Suprapubic skin (tissue), 4 donors: ENCODE measurements at regions not wholly inside any gene's neighbourhood (a gene's known extent, or its start where the extent isn't known, plus 50 kb on each side); places are given as distances from the start of the nearest gene placed in this dataset.

Experiments
- DNase-seq, 2 donors: peaks; one replicate each; pipeline ENCODE4 v3.0.0-alpha.2; 2019; ENCODE audit warnings: low spot score in 2 of 2
- H3K27ac ChIP-seq: fragments of 200-600 bp; sonication (generic); one replicate; pipeline ENCODE4 v1.5.1; 2019
- H3K27me3 ChIP-seq: fragments of 200-600 bp; sonication (generic); one replicate; pipeline ENCODE4 v1.5.1; 2019
- H3K36me3 ChIP-seq: fragments of 200-600 bp; sonication (generic); one replicate; pipeline ENCODE4 v1.5.1; 2019
- H3K4me1 ChIP-seq: fragments of 200-600 bp; sonication (generic); one replicate; pipeline ENCODE4 v1.5.1; 2019
- H3K4me3 ChIP-seq: fragments of 200-600 bp; sonication (generic); one replicate; pipeline ENCODE4 v1.5.1; 2019; ENCODE audit warnings: mild to moderate bottlenecking
- H3K9me3 ChIP-seq: fragments of 200-600 bp; sonication (generic); one replicate; pipeline ENCODE4 v1.5.1; 2019
- EP300 ChIP-seq: sonication (generic); formaldehyde crosslinking; IDR thresholded peaks from one replicate; pipeline ENCODE4 v1.6.1; 2017; ENCODE audit warnings: antibody characterized with exemption
- POLR2A ChIP-seq, 2 donors: fragments of 450-650 bp; IDR thresholded peaks; one replicate each; pipeline ENCODE4 v1.6.1; 2017; ENCODE audit warnings: antibody characterized with exemption in 2 of 2, mild to moderate bottlenecking in 2 of 2, moderate library complexity in 2 of 2
- POLR2AphosphoS5 ChIP-seq, 3 donors: sonication (generic); formaldehyde crosslinking; IDR thresholded peaks; one replicate each; pipeline ENCODE4 v1.6.1; 2017; ENCODE audit warnings: antibody characterized with exemption in 3 of 3
- WGBS: methylation state at CpG from one replicate; pipeline ENCODE4 v1.1.5; 2018; 5-methylcytosine and 5-hydroxymethylcytosine counted together
- TF ChIP-seq, protein P1 (sequence below), 2 donors: fragments of 200-600 bp in 1 of 2; fragments of 450-650 bp in 1 of 2; sonication (generic) in 1 of 2; IDR thresholded peaks; one replicate each; pipeline ENCODE4 v1.5.1; 2016 to 2019; ENCODE audit warnings: antibody characterized with exemption in 2 of 2, mild to moderate bottlenecking in 1 of 2, moderate library complexity in 1 of 2

DNA sequence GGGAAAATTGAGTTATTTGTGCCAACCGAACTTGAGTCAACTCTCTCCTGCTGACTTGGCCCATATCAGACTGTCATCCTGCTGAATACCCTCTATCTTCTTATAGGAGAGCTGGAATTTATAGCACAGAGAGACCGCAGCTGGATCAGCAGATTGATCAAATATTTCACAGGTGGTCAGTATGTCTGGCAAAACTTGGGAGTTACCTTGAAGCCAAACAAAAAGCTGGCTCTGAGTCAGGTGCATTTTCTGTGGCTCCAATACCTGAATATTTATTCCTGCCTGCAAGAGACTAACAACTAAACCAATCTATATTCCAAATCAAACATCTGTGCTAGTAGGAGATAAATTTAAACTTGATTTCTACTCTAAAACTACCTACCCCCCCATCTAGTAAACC, 752.1 kb upstream of the ALCAM start:
- 76% methylated on average over 2 of the region's 2 CpGs for WGBS
- H3K36me3 ChIP-seq: no peaks in the 10 kb centered on the region
- no peak for DNase-seq

DNA sequence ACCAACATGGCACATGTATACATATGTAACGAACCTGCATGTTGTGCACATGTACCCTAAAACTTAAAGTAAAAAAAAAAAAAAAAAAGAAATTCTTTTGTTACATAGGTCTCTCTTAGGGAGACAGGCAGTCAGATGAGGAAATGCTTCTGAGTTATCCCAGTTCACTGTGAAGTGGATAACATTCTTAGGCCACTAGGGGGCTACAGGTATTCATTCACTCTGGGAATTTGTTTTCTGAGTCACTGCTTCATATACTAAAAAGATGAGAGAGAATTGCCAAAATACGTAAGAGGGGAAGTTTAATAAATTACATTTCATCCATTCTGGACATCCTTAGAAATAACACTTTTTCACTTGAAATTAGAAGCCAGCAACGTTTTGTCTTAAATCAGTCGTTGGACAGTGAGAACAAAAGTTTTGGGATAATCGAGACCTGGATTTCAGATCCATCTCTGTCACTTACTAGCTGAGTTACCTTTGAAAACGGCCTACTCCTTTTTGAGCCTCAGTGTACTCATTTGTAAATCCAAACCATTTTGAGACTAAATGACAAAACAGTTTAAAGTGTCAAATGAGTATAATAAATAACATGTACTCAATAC, 738.4 kb upstream of the ALCAM start:
- no peaks in the 10 kb centered on the region for H3K36me3 ChIP-seq
- H3K4me1 ChIP-seq: no peaks in the 10 kb centered on the region
- H3K27ac ChIP-seq: no peak overlapping the region
- WGBS: 59% methylated on average over 6 of the region's 6 CpGs
- TF ChIP-seq POLR2A (IDR thresholded peaks at IDR 0.05): no peak
- TF ChIP-seq, protein P1, sequence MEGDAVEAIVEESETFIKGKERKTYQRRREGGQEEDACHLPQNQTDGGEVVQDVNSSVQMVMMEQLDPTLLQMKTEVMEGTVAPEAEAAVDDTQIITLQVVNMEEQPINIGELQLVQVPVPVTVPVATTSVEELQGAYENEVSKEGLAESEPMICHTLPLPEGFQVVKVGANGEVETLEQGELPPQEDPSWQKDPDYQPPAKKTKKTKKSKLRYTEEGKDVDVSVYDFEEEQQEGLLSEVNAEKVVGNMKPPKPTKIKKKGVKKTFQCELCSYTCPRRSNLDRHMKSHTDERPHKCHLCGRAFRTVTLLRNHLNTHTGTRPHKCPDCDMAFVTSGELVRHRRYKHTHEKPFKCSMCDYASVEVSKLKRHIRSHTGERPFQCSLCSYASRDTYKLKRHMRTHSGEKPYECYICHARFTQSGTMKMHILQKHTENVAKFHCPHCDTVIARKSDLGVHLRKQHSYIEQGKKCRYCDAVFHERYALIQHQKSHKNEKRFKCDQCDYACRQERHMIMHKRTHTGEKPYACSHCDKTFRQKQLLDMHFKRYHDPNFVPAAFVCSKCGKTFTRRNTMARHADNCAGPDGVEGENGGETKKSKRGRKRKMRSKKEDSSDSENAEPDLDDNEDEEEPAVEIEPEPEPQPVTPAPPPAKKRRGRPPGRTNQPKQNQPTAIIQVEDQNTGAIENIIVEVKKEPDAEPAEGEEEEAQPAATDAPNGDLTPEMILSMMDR (IDR thresholded peaks at IDR 0.05): peak; percentile 2 to 45
- no peak overlapping the region for H3K4me3 ChIP-seq
- no peaks in the 10 kb centered on the region for H3K9me3 ChIP-seq
- no peak for DNase-seq
- no peaks in the 10 kb centered on the region for H3K27me3 ChIP-seq

More for the DNA sequence above, 752.1 kb upstream of the ALCAM start:
- Histone ChIP-seq H3K4me3 (no peak overlapping the region), H3K27ac (no peak overlapping the region), H3K27me3 (no peaks in the 10 kb centered on the region), H3K4me1 (no peaks in the 10 kb centered on the region), H3K9me3 (no peaks in the 10 kb centered on the region)
- no peak for TF ChIP-seq EP300
- no peak for TF ChIP-seq POLR2AphosphoS5 (IDR thresholded peaks at IDR 0.05)
- TF ChIP-seq, protein P1 (IDR thresholded peaks at IDR 0.05): no peak
- TF ChIP-seq POLR2A (IDR thresholded peaks at IDR 0.05): no peak

DNA sequence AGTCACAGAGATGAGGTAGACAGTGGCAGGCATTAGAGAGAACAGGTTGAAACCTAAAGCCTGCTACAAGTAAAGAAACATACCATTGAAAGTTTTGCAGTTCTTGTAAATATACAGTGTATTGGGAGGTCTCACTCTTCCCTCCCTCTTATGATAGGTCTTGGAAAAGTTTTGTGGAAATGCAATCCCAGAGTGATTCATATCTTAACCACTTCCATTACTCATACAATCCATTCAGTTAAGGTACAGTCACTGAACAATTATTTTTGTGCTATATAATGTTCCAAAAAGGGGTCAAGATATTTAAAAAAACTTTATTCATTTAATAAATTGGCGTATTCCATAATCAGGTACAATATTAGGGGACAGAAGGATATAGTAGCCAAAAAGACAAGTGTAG, 737.7 kb upstream of the ALCAM start:
- WGBS: 91% methylated on average over 1 of the region's 1 CpG
- Histone ChIP-seq H3K4me3 (no peak overlapping the region), H3K4me1 (no peaks in the 10 kb centered on the region), H3K9me3 (no peaks in the 10 kb centered on the region), H3K27me3 (no peaks in the 10 kb centered on the region), H3K36me3 (no peaks in the 10 kb centered on the region), H3K27ac (no peak overlapping the region)
- TF ChIP-seq, protein P1 (IDR thresholded peaks at IDR 0.05): no peak
- TF ChIP-seq POLR2A (IDR thresholded peaks at IDR 0.05) (no peak), EP300 (no peak), POLR2AphosphoS5 (IDR thresholded peaks at IDR 0.05) (no peak)
- no peak for DNase-seq

DNA sequence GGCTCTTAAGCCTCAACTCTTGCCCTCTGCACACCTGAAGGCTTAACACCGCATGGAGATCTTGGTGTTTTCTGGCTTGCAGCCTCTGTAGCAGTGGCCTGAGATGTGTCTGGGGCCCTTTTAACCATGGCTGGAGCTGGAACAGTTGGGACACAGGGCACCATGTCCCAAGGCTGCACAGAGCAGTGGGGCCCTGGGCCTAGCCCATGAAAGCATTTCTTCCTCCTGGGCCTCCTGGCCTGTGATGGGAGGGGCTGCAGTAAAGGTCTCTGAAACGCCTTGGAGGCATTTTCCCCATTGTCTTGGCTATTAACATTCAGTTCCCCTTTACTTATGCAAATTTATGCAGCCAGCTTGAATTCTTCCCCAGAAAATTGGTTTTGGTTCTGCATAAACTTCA, 735.5 kb upstream of the ALCAM start:
- Histone ChIP-seq H3K36me3 (no peaks in the 10 kb centered on the region), H3K9me3 (no peaks in the 10 kb centered on the region), H3K27ac (no peak overlapping the region), H3K27me3 (no peaks in the 10 kb centered on the region), H3K4me1 (no peaks in the 10 kb centered on the region), H3K4me3 (no peak overlapping the region)
- TF ChIP-seq POLR2A (IDR thresholded peaks at IDR 0.05) (no peak), POLR2AphosphoS5 (IDR thresholded peaks at IDR 0.05) (no peak), EP300 (no peak)
- TF ChIP-seq, protein P1 (IDR thresholded peaks at IDR 0.05): no peak
- no peak for DNase-seq
- WGBS: 82% methylated on average over 2 of the region's 2 CpGs

DNA sequence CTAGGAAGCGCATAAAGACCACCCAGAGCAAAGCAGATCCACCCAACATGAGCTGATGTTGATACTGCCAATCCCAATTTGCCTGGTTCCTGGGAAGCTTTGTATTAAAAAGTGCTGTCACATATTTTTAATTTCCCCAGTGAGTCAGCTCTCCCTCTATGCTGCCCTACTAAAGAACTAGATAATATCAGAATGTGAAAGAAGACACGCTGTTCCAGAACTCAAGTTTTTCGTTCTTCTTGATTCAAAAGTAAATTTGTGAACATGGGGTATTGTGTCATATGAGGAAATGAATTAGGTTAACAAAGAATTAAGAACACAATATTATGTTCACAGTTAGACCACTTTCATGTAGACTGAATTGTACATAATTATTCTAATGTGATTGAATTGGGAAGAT, 734.2 kb upstream of the ALCAM start:
- WGBS: 89% methylated on average over 3 of the region's 3 CpGs
- Histone ChIP-seq H3K27me3 (no peaks in the 10 kb centered on the region), H3K36me3 (no peaks in the 10 kb centered on the region), H3K4me1 (no peaks in the 10 kb centered on the region), H3K27ac (no peak overlapping the region), H3K4me3 (no peak overlapping the region), H3K9me3 (no peaks in the 10 kb centered on the region)
- TF ChIP-seq POLR2A (IDR thresholded peaks at IDR 0.05): no peak
- TF ChIP-seq EP300: no peak
- TF ChIP-seq, protein P1 (IDR thresholded peaks at IDR 0.05): no peak
- no peak for TF ChIP-seq POLR2AphosphoS5 (IDR thresholded peaks at IDR 0.05)
- DNase-seq: no peak
